Brain microvascular endothelial cell (primary cell): ENCODE measurements at regions not wholly inside any gene's neighbourhood (a gene's known extent, or its start where the extent isn't known, plus 50 kb on each side); places are given as distances from the start of the nearest gene placed in this dataset.

Source experiments
- DNase-seq: peaks from one replicate; pipeline ENCODE4 v3.0.0-alpha.2; 2020
- H3K27ac ChIP-seq: fragments of 250-450 bp; sonication (Bioruptor Pico); 2 replicates; pipeline ENCODE4 v1.5.1; 2020; ENCODE audit warnings: mild to moderate bottlenecking, moderate library complexity
- H3K27me3 ChIP-seq: fragments of 250-450 bp; sonication (Bioruptor Pico); replicated peaks from 2 replicates; pipeline ENCODE4 v1.5.1; 2020; ENCODE audit warnings: mild to moderate bottlenecking
- H3K36me3 ChIP-seq: fragments of 250-450 bp; sonication (Bioruptor Pico); replicated peaks from 2 replicates; pipeline ENCODE4 v1.5.1; 2020; ENCODE audit warnings: mild to moderate bottlenecking
- H3K4me3 ChIP-seq: 2 replicates; pipeline ENCODE4 v1.5.1; 2011; ENCODE audit warnings: low read depth, mild to moderate bottlenecking, control low read depth, low read length, moderate library complexity
- CTCF ChIP-seq: IDR thresholded peaks from 2 replicates; pipeline ENCODE4 v1.5.1; 2011; ENCODE audit warnings: low read depth, mild to moderate bottlenecking, moderate library complexity, low read length, control low read depth, inconsistent platforms; ENCODE audit errors: missing control alignments
- in situ Hi-C: cut with HindIII; loops from 2 replicates; pipeline ENCODE4 v1.10.0; 2017; ENCODE audit warnings: low sequenced_read_pairs, low pct_ligation_motif_present

GRCh38 chrX:121146059-121146628 is 98.7 kb downstream of the GLUD2 start:
- Histone ChIP-seq H3K4me3 (no peak overlapping the region), H3K27ac (no peak overlapping the region), H3K36me3 (no peaks in the 10 kb centered on the region), H3K27me3 (no peaks in the 10 kb centered on the region)
- peak; percentile 9 for DNase-seq
- in situ Hi-C loops, result no loop called here
- no peak for TF ChIP-seq CTCF

GRCh38 chrX:121150217-121150616 is 102.8 kb downstream of the GLUD2 start:
- Histone ChIP-seq H3K27ac (no peak overlapping the region), H3K36me3 (no peaks in the 10 kb centered on the region), H3K4me3 (no peak overlapping the region), H3K27me3 (no peaks in the 10 kb centered on the region)
- no peak for DNase-seq
- in situ Hi-C loops, result no loop called here
- TF ChIP-seq CTCF, result no peak

GRCh38 chrX:121151293-121151692 is 103.9 kb downstream of the GLUD2 start:
- no peak overlapping the region for H3K4me3 ChIP-seq
- no peak overlapping the region for H3K27ac ChIP-seq
- DNase-seq, result no peak
- H3K27me3 ChIP-seq, result no peaks in the 10 kb centered on the region
- in situ Hi-C loops, result no loop called here
- no peak for TF ChIP-seq CTCF
- no peaks in the 10 kb centered on the region for H3K36me3 ChIP-seq

GRCh38 chrX:121154858-121155404 is 107.5 kb downstream of the GLUD2 start:
- H3K27ac ChIP-seq, result no peak overlapping the region
- no peak for DNase-seq
- TF ChIP-seq CTCF, result no peak
- in situ Hi-C loops, result no loop called here
- H3K27me3 ChIP-seq, result no peaks in the 10 kb centered on the region
- no peaks in the 10 kb centered on the region for H3K36me3 ChIP-seq
- no peak overlapping the region for H3K4me3 ChIP-seq

- in situ Hi-C loops, result no loop called here
- no peaks in the 10 kb centered on the region for H3K27me3 ChIP-seq
- no peak overlapping the region for H3K27ac ChIP-seq
- H3K4me3 ChIP-seq, result no peak overlapping the region
- DNase-seq, result no peak
- no peaks in the 10 kb centered on the region for H3K36me3 ChIP-seq
- TF ChIP-seq CTCF, result no peak
Observed at GRCh38 chrX:121160987-121161386, 113.6 kb downstream of the GLUD2 start.

DNA sequence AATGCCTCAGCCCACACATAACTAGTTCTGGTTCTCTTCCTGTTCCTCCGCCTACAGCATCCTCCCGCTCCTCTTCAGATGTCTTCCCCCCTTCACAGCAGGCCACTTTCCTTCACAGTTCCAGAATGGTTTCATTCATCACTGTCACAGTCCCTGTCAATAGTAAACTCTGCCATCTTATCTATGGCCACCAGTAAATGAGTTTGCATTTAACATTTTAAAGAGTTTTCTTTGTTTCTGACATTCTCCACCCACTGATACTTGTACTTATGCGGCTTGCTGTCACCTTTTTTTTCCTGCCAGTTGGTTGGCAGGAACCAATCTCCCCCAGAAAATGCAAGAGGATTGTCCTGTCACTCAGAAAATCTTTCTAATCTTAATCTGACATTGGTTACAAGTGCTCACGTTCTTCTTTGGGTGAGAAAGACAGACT is 114.1 kb downstream of the GLUD2 start:
- no peak for TF ChIP-seq CTCF
- H3K36me3 ChIP-seq, result no peaks in the 10 kb centered on the region
- H3K4me3 ChIP-seq, result no peak overlapping the region
- no peak for DNase-seq
- in situ Hi-C loops, result no loop called here
- no peak overlapping the region for H3K27ac ChIP-seq
- no peaks in the 10 kb centered on the region for H3K27me3 ChIP-seq
